B cell (primary cell): ENCODE measurements at regions not wholly inside any gene's neighbourhood (a gene's known extent, or its start where the extent isn't known, plus 50 kb on each side); places are given as distances from the start of the nearest gene placed in this dataset.

Experiments
- EZH2 ChIP-seq: IDR thresholded peaks from 2 replicates; pipeline ENCODE4 v1.6.1; 2012; ENCODE audit warnings: borderline replicate concordance, low read depth, mild to moderate bottlenecking, moderate library complexity, low read length; ENCODE audit not compliant: insufficient read depth, poor library complexity, severe bottlenecking
- TF ChIP-seq, protein P1 (sequence below): fragments of 200-600 bp; IDR thresholded peaks from one replicate; pipeline ENCODE4 v1.8.0; 2022; ENCODE audit warnings: antibody characterized with exemption, mild to moderate bottlenecking

DNA sequence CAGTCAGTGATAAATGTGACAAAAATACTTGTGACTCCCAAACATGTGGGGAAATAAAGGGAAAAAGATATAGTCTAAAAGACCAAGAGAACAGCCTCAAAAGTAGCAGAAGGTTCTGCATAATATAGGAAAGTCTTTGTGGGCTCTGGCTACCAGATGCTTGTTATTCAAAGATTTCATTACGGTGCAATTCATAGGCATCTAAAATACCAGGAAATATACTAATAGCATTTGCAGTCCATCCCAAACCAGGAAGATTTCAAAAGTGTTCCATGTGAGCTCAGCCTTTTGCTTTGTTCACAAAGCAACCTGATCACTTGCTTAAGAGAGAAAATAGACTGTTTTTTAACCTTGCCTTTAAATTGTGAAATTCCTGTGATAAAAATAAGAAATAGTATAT is 506.7 kb upstream of the MARCKS start:
- TF ChIP-seq, protein P1, sequence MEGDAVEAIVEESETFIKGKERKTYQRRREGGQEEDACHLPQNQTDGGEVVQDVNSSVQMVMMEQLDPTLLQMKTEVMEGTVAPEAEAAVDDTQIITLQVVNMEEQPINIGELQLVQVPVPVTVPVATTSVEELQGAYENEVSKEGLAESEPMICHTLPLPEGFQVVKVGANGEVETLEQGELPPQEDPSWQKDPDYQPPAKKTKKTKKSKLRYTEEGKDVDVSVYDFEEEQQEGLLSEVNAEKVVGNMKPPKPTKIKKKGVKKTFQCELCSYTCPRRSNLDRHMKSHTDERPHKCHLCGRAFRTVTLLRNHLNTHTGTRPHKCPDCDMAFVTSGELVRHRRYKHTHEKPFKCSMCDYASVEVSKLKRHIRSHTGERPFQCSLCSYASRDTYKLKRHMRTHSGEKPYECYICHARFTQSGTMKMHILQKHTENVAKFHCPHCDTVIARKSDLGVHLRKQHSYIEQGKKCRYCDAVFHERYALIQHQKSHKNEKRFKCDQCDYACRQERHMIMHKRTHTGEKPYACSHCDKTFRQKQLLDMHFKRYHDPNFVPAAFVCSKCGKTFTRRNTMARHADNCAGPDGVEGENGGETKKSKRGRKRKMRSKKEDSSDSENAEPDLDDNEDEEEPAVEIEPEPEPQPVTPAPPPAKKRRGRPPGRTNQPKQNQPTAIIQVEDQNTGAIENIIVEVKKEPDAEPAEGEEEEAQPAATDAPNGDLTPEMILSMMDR, result no peak
- no peak for TF ChIP-seq EZH2
